Ascending aorta (tissue), 2 donors: ENCODE measurements at regions not wholly inside any gene's neighbourhood (a gene's known extent, or its start where the extent isn't known, plus 50 kb on each side); places are given as distances from the start of the nearest gene placed in this dataset.

Source experiments
- DNase-seq, 2 donors: peaks; one replicate each; pipeline ENCODE4 v3.0.0-alpha.2; 2019; ENCODE audit warnings: low spot score in 2 of 2
- H3K27ac ChIP-seq, 2 donors: fragments of 200-600 bp; sonication (generic); one replicate each; pipeline ENCODE4 v1.5.1; 2016 to 2017; ENCODE audit warnings: mild to moderate bottlenecking in 1 of 2
- H3K27me3 ChIP-seq: fragments of 200-600 bp; sonication (generic); one replicate; pipeline ENCODE4 v1.5.1; 2017
- H3K36me3 ChIP-seq, 2 donors: fragments of 200-600 bp; sonication (generic); one replicate each; pipeline ENCODE4 v1.5.1; 2016
- H3K4me1 ChIP-seq, 2 donors: fragments of 200-600 bp; sonication (generic); one replicate each; pipeline ENCODE4 v1.5.1; 2016 to 2017; ENCODE audit warnings: mild to moderate bottlenecking in 1 of 2
- H3K4me3 ChIP-seq, 2 donors: fragments of 200-600 bp; sonication (generic); one replicate each; pipeline ENCODE4 v1.5.1; 2016 to 2017; ENCODE audit warnings: mild to moderate bottlenecking in 1 of 2
- H3K9me3 ChIP-seq, 2 donors: fragments of 200-600 bp; sonication (generic); one replicate each; pipeline ENCODE4 v1.5.1; 2016
- CTCF ChIP-seq, 3 experiments: fragments of 200-600 bp in 2 of 3; fragments of 450-650 bp in 1 of 3; sonication (generic) in 2 of 3; IDR thresholded peaks; one replicate each; pipeline ENCODE4 v1.5.1; 2016 to 2019; ENCODE audit warnings: antibody characterized with exemption in 3 of 3, mild to moderate bottlenecking in 1 of 3, moderate library complexity in 1 of 3
- intact Hi-C: fragments of 100-400 bp; cut with DNase I; formaldehyde crosslinking; loops from one replicate; pipeline ENCODE4 v1.15.1; 2023

GRCh38 chr5:113776168-113776567 lies 262.7 kb downstream of the YTHDC2 start:
- no peaks in the 10 kb centered on the region for H3K27me3 ChIP-seq
- no peak for TF ChIP-seq CTCF (IDR thresholded peaks at IDR 0.05)
- DNase-seq = no peak
- no peak overlapping the region for H3K4me3 ChIP-seq
- no peaks in the 10 kb centered on the region for H3K36me3 ChIP-seq
- H3K4me1 ChIP-seq = no peaks in the 10 kb centered on the region
- intact Hi-C loops = no loop called here
- no peaks in the 10 kb centered on the region for H3K9me3 ChIP-seq
- no peak overlapping the region for H3K27ac ChIP-seq

GRCh38 chr5:113776832-113777525 lies 263.5 kb downstream of the YTHDC2 start:
- Histone ChIP-seq H3K4me1 (no peaks in the 10 kb centered on the region), H3K27me3 (no peaks in the 10 kb centered on the region), H3K36me3 (no peaks in the 10 kb centered on the region), H3K9me3 (no peaks in the 10 kb centered on the region), H3K4me3 (peak overlapping the region in 1 of 2 donors; percentile 6), H3K27ac (no peak overlapping the region)
- DNase-seq = no peak
- intact Hi-C loops = no loop called here
- no peak for TF ChIP-seq CTCF (IDR thresholded peaks at IDR 0.05)

GRCh38 chr5:113778147-113778546 lies 264.7 kb downstream of the YTHDC2 start:
- Histone ChIP-seq H3K4me3 (no peak overlapping the region), H3K4me1 (no peaks in the 10 kb centered on the region), H3K27ac (no peak overlapping the region), H3K36me3 (no peaks in the 10 kb centered on the region), H3K9me3 (no peaks in the 10 kb centered on the region), H3K27me3 (no peaks in the 10 kb centered on the region)
- intact Hi-C loops = no loop called here
- TF ChIP-seq CTCF (IDR thresholded peaks at IDR 0.05) = no peak
- no peak for DNase-seq

GRCh38 chr5:113788141-113788655 lies 274.7 kb downstream of the YTHDC2 start:
- DNase-seq = no peak
- TF ChIP-seq CTCF (IDR thresholded peaks at IDR 0.05) = no peak

GRCh38 chr5:113789769-113790168 lies 276.3 kb downstream of the YTHDC2 start:
- intact Hi-C loops = no loop called here

More at GRCh38 chr5:113788141-113788655, 274.7 kb downstream of the YTHDC2 start:
- Histone ChIP-seq H3K36me3 (no peaks in the 10 kb centered on the region), H3K4me1 (no peaks in the 10 kb centered on the region), H3K27me3 (no peaks in the 10 kb centered on the region), H3K4me3 (no peak overlapping the region), H3K9me3 (no peaks in the 10 kb centered on the region), H3K27ac (no peak overlapping the region)
- intact Hi-C loops = no loop called here

More at GRCh38 chr5:113789769-113790168, 276.3 kb downstream of the YTHDC2 start:
- Histone ChIP-seq H3K4me3 (no peak overlapping the region), H3K36me3 (no peaks in the 10 kb centered on the region), H3K9me3 (no peaks in the 10 kb centered on the region), H3K4me1 (no peaks in the 10 kb centered on the region), H3K27me3 (no peaks in the 10 kb centered on the region), H3K27ac (no peak overlapping the region)
- DNase-seq = no peak
- no peak for TF ChIP-seq CTCF (IDR thresholded peaks at IDR 0.05)
